ENCODE measurements at regions not wholly inside any gene's neighbourhood (a gene's known extent, or its start where the extent isn't known, plus 50 kb on each side); places are given as distances from the start of the nearest gene placed in this dataset.

- no peak for TF ChIP-seq CTCF (IDR thresholded peaks at IDR 0.05; ENCODE audit: insufficient read depth, low read depth, low read length)
- TF ChIP-seq EZH2 (IDR thresholded peaks at IDR 0.05; ENCODE audit: insufficient read depth, low read length), result no peak
Measured at GRCh38 chr5:98521821-98522220, 251.6 kb upstream of the RGMB start.
